Spleen (tissue), 7 donors: ENCODE measurements at regions not wholly inside any gene's neighbourhood (a gene's known extent, or its start where the extent isn't known, plus 50 kb on each side); places are given as distances from the start of the nearest gene placed in this dataset.

Source experiments
- POLR2A ChIP-seq, 3 donors: fragments of 450-650 bp; IDR thresholded peaks; one replicate each; pipeline ENCODE4 v1.5.1; 2017; ENCODE audit warnings: antibody characterized with exemption in 3 of 3, mild to moderate bottlenecking in 1 of 3
- POLR2AphosphoS5 ChIP-seq, 3 donors: sonication (generic); formaldehyde crosslinking; IDR thresholded peaks; one replicate each; pipeline ENCODE4 v1.5.1; 2017; ENCODE audit warnings: antibody characterized with exemption in 3 of 3
- TF ChIP-seq, protein P1 (sequence below), 11 experiments: fragments of 200-600 bp in 7 of 11; fragments of 450-650 bp in 4 of 11; sonication (generic) in 4 of 11; IDR thresholded peaks in 8 of 11; conservative IDR thresholded peaks in 3 of 11; 1 replicate in 7 of 11; 2 replicates in 4 of 11; pipeline versions ENCODE4 v1.4.0 to v1.8.0; 2016 to 2021; ENCODE audit warnings: antibody characterized with exemption in 11 of 11, inconsistent platforms in 4 of 11, mild to moderate bottlenecking in 1 of 11
- donor health status: DM: no; HTN: no; CAD: no; lungs with moderate emphysema.
- donor health status: DM: no; HTN: no; CAD: no.
- donor health status: DM: no; HTN: no; CAD: no.

- TF ChIP-seq, protein P1, sequence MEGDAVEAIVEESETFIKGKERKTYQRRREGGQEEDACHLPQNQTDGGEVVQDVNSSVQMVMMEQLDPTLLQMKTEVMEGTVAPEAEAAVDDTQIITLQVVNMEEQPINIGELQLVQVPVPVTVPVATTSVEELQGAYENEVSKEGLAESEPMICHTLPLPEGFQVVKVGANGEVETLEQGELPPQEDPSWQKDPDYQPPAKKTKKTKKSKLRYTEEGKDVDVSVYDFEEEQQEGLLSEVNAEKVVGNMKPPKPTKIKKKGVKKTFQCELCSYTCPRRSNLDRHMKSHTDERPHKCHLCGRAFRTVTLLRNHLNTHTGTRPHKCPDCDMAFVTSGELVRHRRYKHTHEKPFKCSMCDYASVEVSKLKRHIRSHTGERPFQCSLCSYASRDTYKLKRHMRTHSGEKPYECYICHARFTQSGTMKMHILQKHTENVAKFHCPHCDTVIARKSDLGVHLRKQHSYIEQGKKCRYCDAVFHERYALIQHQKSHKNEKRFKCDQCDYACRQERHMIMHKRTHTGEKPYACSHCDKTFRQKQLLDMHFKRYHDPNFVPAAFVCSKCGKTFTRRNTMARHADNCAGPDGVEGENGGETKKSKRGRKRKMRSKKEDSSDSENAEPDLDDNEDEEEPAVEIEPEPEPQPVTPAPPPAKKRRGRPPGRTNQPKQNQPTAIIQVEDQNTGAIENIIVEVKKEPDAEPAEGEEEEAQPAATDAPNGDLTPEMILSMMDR (IDR thresholded peaks at IDR 0.05 in 8 of 11, conservative IDR thresholded peaks at IDR 0.05 in 3 of 11) = no peak
- no peak for TF ChIP-seq POLR2A (IDR thresholded peaks at IDR 0.05)
- TF ChIP-seq POLR2AphosphoS5 (IDR thresholded peaks at IDR 0.05) = no peak
Observed at GRCh38 chr5:18010053-18010452, 375.8 kb downstream of the TAF11L14 start.
